Panc1 (cell line): ENCODE measurements at regions not wholly inside any gene's neighbourhood (a gene's known extent, or its start where the extent isn't known, plus 50 kb on each side); places are given as distances from the start of the nearest gene placed in this dataset.

Source experiments
- ATAC-seq: fragments of 200-7000 bp; cut with Tn5 transposase; 2 replicates; pipeline ENCODE4 v1.9.1; 2020; ENCODE audit warnings: mild to moderate bottlenecking, moderate library complexity
- BruUV-seq: library from RNA; stranded (reverse); fragments of 400-500 nt; replicated peaks from 2 replicates; lab custom pipeline; 2021; lab: Mats Ljungman, UMichigan
- CTCF ChIA-PET: fragments of 300-600 bp; sonication (Branson Sonifier 250); formaldehyde crosslinking; loops from one replicate; lab custom pipeline; 2022; ENCODE audit warnings: antibody characterized with exemption; lab: Charles Lee
- POLR2A ChIA-PET: fragments of 300-600 bp; sonication (Branson Sonifier 250); formaldehyde crosslinking; loops from one replicate; lab custom pipeline; 2022; ENCODE audit warnings: antibody characterized with exemption; lab: Charles Lee
- DNase-seq: peaks from one replicate; pipeline ENCODE4 v3.0.0-alpha.2; 2010; ENCODE audit warnings: low read depth, low spot score
- H3K27ac ChIP-seq: 2 replicates; pipeline ENCODE4 v1.5.1; 2011; ENCODE audit warnings: mild to moderate bottlenecking, low read length, inconsistent platforms
- H3K27me3 ChIP-seq: fragments of 200-500 bp; sonication (Bioruptor generic); 2 replicates; pipeline ENCODE4 v1.6.0; 2014; ENCODE audit warnings: low read length, inconsistent platforms; ENCODE audit not compliant: control insufficient read depth, insufficient read depth
- H3K36me3 ChIP-seq: fragments of 200-500 bp; sonication (Bioruptor generic); 2 replicates; pipeline ENCODE4 v1.5.1; 2014; ENCODE audit warnings: inconsistent platforms, mild to moderate bottlenecking, low read length, moderate library complexity; ENCODE audit not compliant: control insufficient read depth, insufficient read depth
- H3K4me1 ChIP-seq: 2 replicates; pipeline ENCODE4 v1.5.1; 2011; ENCODE audit warnings: inconsistent platforms, mild to moderate bottlenecking, low read length, moderate library complexity; ENCODE audit not compliant: control insufficient read depth, insufficient read depth
- H3K4me3 ChIP-seq, 2 experiments: 2 replicates each; pipeline ENCODE4 v1.5.1; 2011 to 2012; ENCODE audit warnings: low read depth in 2 of 2, low read length in 2 of 2, mild to moderate bottlenecking in 2 of 2, inconsistent platforms in 1 of 2, moderate library complexity in 1 of 2
- H3K9me3 ChIP-seq: fragments of 200-500 bp; sonication (Bioruptor generic); 2 replicates; pipeline ENCODE4 v1.5.1; 2014; ENCODE audit warnings: low read depth, mild to moderate bottlenecking, inconsistent platforms, low read length, moderate library complexity; ENCODE audit not compliant: control insufficient read depth, insufficient read depth
- CTCF ChIP-seq: fragments of 450-650 bp; IDR thresholded peaks from 2 replicates; pipeline ENCODE4 v1.5.1; 2017; ENCODE audit warnings: mild to moderate bottlenecking
- POLR2AphosphoS5 ChIP-seq: IDR thresholded peaks from 2 replicates; pipeline ENCODE4 v1.6.1; 2012; ENCODE audit warnings: mild to moderate bottlenecking, low read depth, low read length, moderate library complexity
- REST ChIP-seq, 2 experiments: IDR thresholded peaks; 2 replicates each; pipeline ENCODE4 v1.6.1; 2011 to 2012; ENCODE audit warnings: low read depth in 2 of 2, control low read depth in 1 of 2, low read length in 1 of 2, mild to moderate bottlenecking in 1 of 2, moderate library complexity in 1 of 2; ENCODE audit not compliant: insufficient read depth in 1 of 2
- SIN3A ChIP-seq: IDR thresholded peaks from 2 replicates; pipeline ENCODE4 v1.6.1; 2012; ENCODE audit warnings: low read depth, mild to moderate bottlenecking, low read length, moderate library complexity, borderline replicate concordance; ENCODE audit not compliant: insufficient read depth
- TCF7L2 ChIP-seq: IDR thresholded peaks from 2 replicates; pipeline ENCODE4 v1.6.1; 2011; ENCODE audit warnings: mild to moderate bottlenecking, low read depth, low read length, inconsistent platforms
- in situ Hi-C: cut with HindIII; loops from 2 replicates; pipeline ENCODE4 v1.10.0; 2016; ENCODE audit warnings: low sequenced_read_pairs, low pct_unique_long_range_greater_than_20kb
- intact Hi-C: fragments of 100-400 bp; cut with micrococcal nuclease; formaldehyde crosslinking; loops from one replicate; pipeline ENCODE4 v1.10.0; 2022; ENCODE audit not compliant: unreplicated experiment

- POLR2A ChIA-PET, result no interaction called here
- intact Hi-C loops (no loop called here), in situ Hi-C loops (no loop called here)
- Histone ChIP-seq H3K9me3 (no peaks in the 10 kb centered on the region), H3K4me1 (no peaks in the 10 kb centered on the region), H3K27ac (no peak overlapping the region), H3K27me3 (no peaks in the 10 kb centered on the region), H3K4me3 (no peak overlapping the region), H3K36me3 (no peaks in the 10 kb centered on the region)
- TF ChIP-seq POLR2AphosphoS5, result no peak
- no peak for TF ChIP-seq REST (IDR thresholded peaks at IDR 0.05; ENCODE audit: insufficient read depth in 1 of 2, low read depth in 2 of 2, low read length in 1 of 2)
- no peak for TF ChIP-seq CTCF
- no peak for TF ChIP-seq TCF7L2
- no peak for TF ChIP-seq SIN3A
- no TSS peak for BruUV-seq
- DNase-seq (no peak), ATAC-seq (no peak)
- CTCF ChIA-PET, result no interaction called here
Measured at GRCh38 chr12:90339837-90340236, 615.1 kb downstream of the CCER1 start.

GRCh38 chr12:90338365-90338764 lies 616.6 kb downstream of the CCER1 start:
- ATAC-seq (no peak), DNase-seq (no peak)
- Histone ChIP-seq H3K9me3 (no peaks in the 10 kb centered on the region), H3K27ac (no peak overlapping the region), H3K27me3 (no peaks in the 10 kb centered on the region), H3K4me1 (no peaks in the 10 kb centered on the region), H3K36me3 (no peaks in the 10 kb centered on the region), H3K4me3 (no peak overlapping the region)
- POLR2A ChIA-PET, result no interaction called here
- in situ Hi-C loops, result no loop called here
- no TSS peak for BruUV-seq
- no peak for TF ChIP-seq POLR2AphosphoS5
- no peak for TF ChIP-seq CTCF
- TF ChIP-seq SIN3A, result no peak
- TF ChIP-seq TCF7L2, result no peak
- TF ChIP-seq REST (IDR thresholded peaks at IDR 0.05; ENCODE audit: insufficient read depth in 1 of 2, low read depth in 2 of 2, low read length in 1 of 2), result no peak
- intact Hi-C loops, result no loop called here
- CTCF ChIA-PET, result no interaction called here
